ENCODE measurements at regions not wholly inside any gene's neighbourhood (a gene's known extent, or its start where the extent isn't known, plus 50 kb on each side); places are given as distances from the start of the nearest gene placed in this dataset.
A peak's percentile ranks its signal among the peaks of the same experiment; 100 is the strongest.

DNA sequence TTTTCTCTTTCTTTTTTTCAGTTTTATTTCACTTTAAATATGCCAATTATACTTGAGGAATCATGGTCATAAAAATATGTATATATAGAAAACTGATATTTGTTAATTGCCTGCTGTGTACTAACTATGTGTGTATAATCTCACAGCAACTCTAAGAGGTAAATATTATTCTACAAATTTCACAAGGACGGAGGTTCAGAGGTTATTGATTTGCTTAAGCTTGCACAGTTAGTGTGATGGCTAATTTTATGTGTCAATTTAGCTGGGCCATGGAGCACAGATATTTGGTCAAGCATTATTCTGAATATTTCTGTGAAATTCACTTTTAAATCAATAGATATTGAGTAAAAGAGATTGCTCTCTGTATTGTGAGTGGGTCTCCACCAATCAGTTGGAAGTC lies 75.7 kb upstream of the CENPW start:
- TF ChIP-seq, protein P1, sequence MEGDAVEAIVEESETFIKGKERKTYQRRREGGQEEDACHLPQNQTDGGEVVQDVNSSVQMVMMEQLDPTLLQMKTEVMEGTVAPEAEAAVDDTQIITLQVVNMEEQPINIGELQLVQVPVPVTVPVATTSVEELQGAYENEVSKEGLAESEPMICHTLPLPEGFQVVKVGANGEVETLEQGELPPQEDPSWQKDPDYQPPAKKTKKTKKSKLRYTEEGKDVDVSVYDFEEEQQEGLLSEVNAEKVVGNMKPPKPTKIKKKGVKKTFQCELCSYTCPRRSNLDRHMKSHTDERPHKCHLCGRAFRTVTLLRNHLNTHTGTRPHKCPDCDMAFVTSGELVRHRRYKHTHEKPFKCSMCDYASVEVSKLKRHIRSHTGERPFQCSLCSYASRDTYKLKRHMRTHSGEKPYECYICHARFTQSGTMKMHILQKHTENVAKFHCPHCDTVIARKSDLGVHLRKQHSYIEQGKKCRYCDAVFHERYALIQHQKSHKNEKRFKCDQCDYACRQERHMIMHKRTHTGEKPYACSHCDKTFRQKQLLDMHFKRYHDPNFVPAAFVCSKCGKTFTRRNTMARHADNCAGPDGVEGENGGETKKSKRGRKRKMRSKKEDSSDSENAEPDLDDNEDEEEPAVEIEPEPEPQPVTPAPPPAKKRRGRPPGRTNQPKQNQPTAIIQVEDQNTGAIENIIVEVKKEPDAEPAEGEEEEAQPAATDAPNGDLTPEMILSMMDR (IDR thresholded peaks at IDR 0.05; ENCODE audit: low read depth, low read length) = no peak
- no peaks in the 10 kb centered on the region for H3K4me1 ChIP-seq (ENCODE audit: low read depth)
- no peak overlapping the region for H3K4me3 ChIP-seq
- no peaks in the 10 kb centered on the region for H3K27me3 ChIP-seq
- no peak overlapping the region for H3K27ac ChIP-seq
- DNase-seq (ENCODE audit: low read depth in 1 of 2, low spot score in 1 of 2) = no peak
- no peaks in the 10 kb centered on the region for H3K9me3 ChIP-seq (ENCODE audit: low read depth)
- no peaks in the 10 kb centered on the region for H3K36me3 ChIP-seq

DNA sequence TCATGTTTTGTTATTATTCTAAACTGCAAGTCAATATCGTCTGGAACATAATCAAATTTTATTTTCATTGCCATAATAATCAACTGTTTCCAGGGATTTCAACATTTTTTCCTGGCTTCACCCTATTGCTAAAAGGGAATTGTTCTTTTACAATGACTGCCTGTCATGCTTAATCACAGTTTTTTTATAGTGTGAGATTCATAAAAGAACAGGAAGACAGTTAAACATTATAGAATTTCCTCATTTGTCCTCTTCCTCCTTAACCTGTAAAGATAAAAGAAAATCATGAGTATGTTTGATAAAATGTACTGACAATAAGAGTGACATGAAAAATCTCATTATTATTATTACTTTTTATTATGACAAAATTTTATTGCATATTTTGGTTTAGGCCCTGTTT lies 73.3 kb upstream of the CENPW start:
- Histone ChIP-seq H3K27ac (no peak overlapping the region), H3K27me3 (no peaks in the 10 kb centered on the region), H3K4me3 (no peak overlapping the region), H3K9me3 (ENCODE audit: low read depth) (no peaks in the 10 kb centered on the region), H3K4me1 (ENCODE audit: low read depth) (no peaks in the 10 kb centered on the region), H3K36me3 (no peaks in the 10 kb centered on the region)
- no peak for DNase-seq (ENCODE audit: low read depth in 1 of 2, low spot score in 1 of 2)
- TF ChIP-seq, protein P1 (IDR thresholded peaks at IDR 0.05; ENCODE audit: low read depth, low read length) = no peak

DNA sequence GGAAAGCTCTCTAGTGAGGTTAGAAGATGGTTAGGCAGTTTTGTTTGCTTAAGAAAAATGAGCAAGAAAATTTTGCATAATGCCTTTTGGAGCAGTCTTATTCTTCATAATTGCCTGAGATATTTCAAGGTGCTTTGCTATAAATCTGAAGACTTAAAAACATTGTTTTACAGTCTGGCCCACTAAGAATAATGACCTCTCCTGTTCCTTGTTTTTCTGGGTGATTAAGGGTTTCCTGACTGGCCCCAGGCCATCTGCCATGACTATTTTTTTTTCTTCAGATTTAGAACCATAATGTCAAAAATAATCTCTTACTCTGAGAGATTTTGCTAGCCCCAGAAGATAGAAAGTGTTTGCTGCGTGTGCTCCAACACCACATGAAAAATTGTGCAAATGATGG lies 72.3 kb upstream of the CENPW start:
- TF ChIP-seq, protein P1 (IDR thresholded peaks at IDR 0.05; ENCODE audit: low read depth, low read length) = no peak
- no peaks in the 10 kb centered on the region for H3K9me3 ChIP-seq (ENCODE audit: low read depth)
- DNase-seq (ENCODE audit: low read depth in 1 of 2, low spot score in 1 of 2) = peak in 1 of 2 donors; percentile 5

DNA sequence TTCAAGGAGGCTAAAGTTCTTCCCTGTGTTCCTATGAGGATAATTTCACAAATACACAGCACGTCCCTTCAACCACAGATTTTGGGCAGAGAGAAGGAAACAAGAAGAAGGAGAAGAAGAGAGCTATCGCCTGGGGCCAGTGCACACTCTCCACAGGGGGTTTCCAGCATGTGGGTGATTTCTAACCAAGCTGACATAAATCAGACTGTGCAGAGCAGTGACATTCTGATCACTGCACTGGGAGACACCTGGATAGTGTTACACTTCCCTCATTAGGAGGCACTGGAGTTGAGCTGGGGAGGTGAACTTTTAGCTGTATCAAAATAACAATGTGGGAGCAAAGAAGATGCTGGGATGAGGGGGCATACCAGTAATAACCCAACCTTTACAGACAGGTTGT lies 71.8 kb upstream of the CENPW start:
- DNase-seq (ENCODE audit: low read depth in 1 of 2, low spot score in 1 of 2) = peak in 1 of 2 donors; percentile 7
- TF ChIP-seq, protein P1 (IDR thresholded peaks at IDR 0.05; ENCODE audit: low read depth, low read length) = no peak
- H3K27me3 ChIP-seq = no peaks in the 10 kb centered on the region
- no peak overlapping the region for H3K4me3 ChIP-seq
- H3K4me1 ChIP-seq (ENCODE audit: low read depth) = no peaks in the 10 kb centered on the region
- no peak overlapping the region for H3K27ac ChIP-seq
- no peaks in the 10 kb centered on the region for H3K9me3 ChIP-seq (ENCODE audit: low read depth)
- no peaks in the 10 kb centered on the region for H3K36me3 ChIP-seq

More for the DNA sequence above, 72.3 kb upstream of the CENPW start:
- Histone ChIP-seq H3K4me1 (ENCODE audit: low read depth) (no peaks in the 10 kb centered on the region), H3K36me3 (no peaks in the 10 kb centered on the region), H3K27me3 (no peaks in the 10 kb centered on the region), H3K27ac (no peak overlapping the region), H3K4me3 (no peak overlapping the region)

DNA sequence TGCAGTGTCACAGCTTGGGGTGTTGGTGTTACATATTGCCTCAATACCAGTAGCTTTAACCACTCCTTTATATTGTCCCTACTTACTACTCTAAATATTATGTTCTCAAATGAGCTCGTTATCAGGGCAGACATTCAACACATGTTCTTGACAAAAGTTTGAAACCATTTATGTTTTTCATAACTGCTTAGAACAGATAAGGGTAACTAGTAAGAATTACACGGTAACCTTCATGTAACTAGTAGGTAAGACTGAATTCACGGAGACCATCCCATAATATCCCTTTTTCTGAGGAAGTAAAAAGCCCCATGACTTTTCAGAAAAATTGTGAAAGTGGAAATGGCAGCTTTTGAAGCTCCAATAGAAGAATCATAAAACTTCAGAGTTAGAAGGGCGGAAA lies 59.6 kb upstream of the CENPW start:
- H3K27me3 ChIP-seq = no peaks in the 10 kb centered on the region
- no peak overlapping the region for H3K27ac ChIP-seq
- H3K4me3 ChIP-seq = no peak overlapping the region
- TF ChIP-seq, protein P1 (IDR thresholded peaks at IDR 0.05; ENCODE audit: low read depth, low read length) = no peak
- H3K36me3 ChIP-seq = no peaks in the 10 kb centered on the region
- no peaks in the 10 kb centered on the region for H3K9me3 ChIP-seq (ENCODE audit: low read depth)
- DNase-seq (ENCODE audit: low read depth in 1 of 2, low spot score in 1 of 2) = no peak
- H3K4me1 ChIP-seq (ENCODE audit: low read depth) = no peaks in the 10 kb centered on the region

DNA sequence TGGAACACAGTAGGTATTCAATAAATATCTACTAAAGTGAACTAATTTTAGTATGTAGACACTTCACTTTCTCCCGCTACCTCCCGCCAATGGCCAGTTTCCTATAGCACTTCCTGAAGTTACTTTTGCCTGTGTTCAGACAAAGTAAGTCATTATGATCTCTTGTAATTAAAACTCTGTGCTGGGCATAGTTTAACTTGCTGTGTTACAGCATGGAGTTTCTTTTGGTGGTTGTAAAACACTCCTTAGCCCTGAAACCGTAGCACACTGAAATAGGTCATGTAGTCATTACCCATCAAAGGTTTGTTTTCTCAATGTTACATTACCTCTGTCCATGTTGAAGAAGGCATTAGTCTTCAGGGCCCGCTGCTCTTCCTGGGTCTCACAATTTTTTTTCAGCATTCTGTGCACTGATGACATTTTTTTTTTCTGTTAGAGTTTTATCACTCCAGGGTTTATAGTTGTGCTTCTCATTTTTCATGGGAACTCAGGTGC lies 54.0 kb upstream of the CENPW start:
- TF ChIP-seq, protein P1 (IDR thresholded peaks at IDR 0.05; ENCODE audit: low read depth, low read length) = no peak
- no peaks in the 10 kb centered on the region for H3K9me3 ChIP-seq (ENCODE audit: low read depth)
- H3K4me1 ChIP-seq (ENCODE audit: low read depth) = no peaks in the 10 kb centered on the region
- H3K27me3 ChIP-seq = no peaks in the 10 kb centered on the region
- DNase-seq (ENCODE audit: low read depth in 1 of 2, low spot score in 1 of 2) = no peak
- no peak overlapping the region for H3K27ac ChIP-seq
- no peaks in the 10 kb centered on the region for H3K36me3 ChIP-seq
- H3K4me3 ChIP-seq = no peak overlapping the region
